CD4-positive, alpha-beta memory T cell (primary cell): ENCODE measurements at regions not wholly inside any gene's neighbourhood (a gene's known extent, or its start where the extent isn't known, plus 50 kb on each side); places are given as distances from the start of the nearest gene placed in this dataset.

ENCODE experiments used
- CTCF ChIA-PET: fragments of 350-600 bp; sonication (Branson Sonifier 250); formaldehyde crosslinking; loops from one replicate; lab custom pipeline; 2021; ENCODE audit warnings: inconsistent platforms; ENCODE audit not compliant: partially characterized antibody; lab: Charles Lee
- POLR2A ChIA-PET: fragments of 350-600 bp; sonication (Branson Sonifier 250); formaldehyde crosslinking; loops from one replicate; lab custom pipeline; 2021; ENCODE audit not compliant: partially characterized antibody; lab: Charles Lee
- DNase-seq, 5 donors: peaks; one replicate each; pipeline versions ENCODE4 v3.0.0 to v3.0.0-alpha.2; 2020 to 2022; ENCODE audit warnings: mixed read lengths in 1 of 5
- H3K27ac ChIP-seq: one replicate; pipeline ENCODE4 v1.7.0; 2013; ENCODE audit warnings: low read depth, low read length
- H3K27me3 ChIP-seq: 2 replicates; pipeline ENCODE4 v1.7.0; 2013; ENCODE audit warnings: mild to moderate bottlenecking, low read length, moderate library complexity; ENCODE audit not compliant: insufficient read depth
- H3K36me3 ChIP-seq: 2 replicates; pipeline ENCODE4 v1.7.0; 2013; ENCODE audit warnings: mild to moderate bottlenecking, low read length, moderate library complexity; ENCODE audit not compliant: insufficient read depth
- H3K4me1 ChIP-seq: 2 replicates; pipeline ENCODE4 v1.7.0; 2013; ENCODE audit warnings: mild to moderate bottlenecking, low read length, moderate library complexity; ENCODE audit not compliant: insufficient read depth
- H3K4me3 ChIP-seq, 2 donors: one replicate each; pipeline ENCODE4 v1.7.0; 2013; ENCODE audit warnings: low read length in 2 of 2, mild to moderate bottlenecking in 1 of 2
- H3K9me3 ChIP-seq, 2 donors: one replicate each; pipeline ENCODE4 v1.7.0; 2013; ENCODE audit warnings: low read length in 2 of 2, control low read depth in 1 of 2; ENCODE audit not compliant: control insufficient read depth in 1 of 2
- H3K27ac Mint-ChIP-seq, 7 donors: one replicate each; pipeline ENCODE4 v1.8.0; 2020 to 2021; ENCODE audit warnings: mixed read lengths in 7 of 7, mild to moderate bottlenecking in 6 of 7, inconsistent platforms in 3 of 7, moderate library complexity in 3 of 7
- H3K27me3 Mint-ChIP-seq, 2 donors: one replicate each; pipeline ENCODE4 v1.8.0; 2020 to 2021; ENCODE audit warnings: mixed read lengths in 2 of 2
- H3K36me3 Mint-ChIP-seq, 2 donors: one replicate each; pipeline ENCODE4 v1.8.0; 2020 to 2021; ENCODE audit warnings: mixed read lengths in 2 of 2, inconsistent platforms in 1 of 2, mild to moderate bottlenecking in 1 of 2
- H3K4me1 Mint-ChIP-seq, 4 donors: one replicate each; pipeline ENCODE4 v1.8.0; 2020 to 2021; ENCODE audit warnings: mixed read lengths in 4 of 4, mild to moderate bottlenecking in 1 of 4
- H3K4me3 Mint-ChIP-seq, 8 donors: one replicate each; pipeline ENCODE4 v1.8.0; 2020 to 2021; ENCODE audit warnings: mixed read lengths in 8 of 8, mild to moderate bottlenecking in 7 of 8, moderate library complexity in 6 of 8, inconsistent platforms in 3 of 8
- H3K9me3 Mint-ChIP-seq, 8 donors: one replicate each; pipeline ENCODE4 v1.8.0; 2020 to 2021; ENCODE audit warnings: mixed read lengths in 8 of 8, mild to moderate bottlenecking in 5 of 8, inconsistent platforms in 3 of 8, moderate library complexity in 1 of 8
- intact Hi-C: fragments of 100-400 bp; cut with micrococcal nuclease; formaldehyde crosslinking; loops from one replicate; pipeline ENCODE4 v1.15.1; 2023

DNA sequence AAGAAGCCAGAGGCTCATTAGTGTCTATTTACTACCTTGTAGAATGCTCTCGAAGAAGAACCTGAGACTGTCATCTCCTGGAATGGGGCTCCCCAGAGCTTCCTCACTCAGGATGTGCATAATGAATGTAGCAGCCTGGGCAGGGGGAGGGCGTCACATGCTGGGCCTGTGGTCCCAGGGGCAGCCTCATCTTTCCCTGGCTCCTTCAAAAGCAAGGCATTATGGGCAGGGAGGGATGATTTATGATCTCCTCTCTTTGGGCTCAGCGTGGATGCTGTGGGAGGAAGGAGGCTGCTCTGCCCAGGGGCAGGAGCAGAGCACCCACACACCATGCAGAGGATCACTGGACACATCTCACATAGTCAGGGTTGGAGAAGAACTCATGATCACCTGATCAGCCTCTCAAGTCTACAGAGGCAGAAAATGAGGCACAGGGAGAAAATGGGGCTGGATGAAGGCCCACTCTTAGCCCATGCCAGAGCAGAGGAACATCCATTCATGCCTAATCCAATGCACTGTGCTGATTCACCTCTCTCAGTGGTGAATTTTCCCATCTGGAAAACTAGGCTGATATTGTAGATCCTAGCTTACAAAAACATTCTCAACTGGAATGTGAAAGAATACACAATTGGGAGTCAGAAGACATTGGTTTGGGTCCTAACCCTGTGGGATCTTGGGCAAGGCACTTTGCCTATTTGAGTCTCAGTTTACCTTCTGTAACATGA lies 173.7 kb downstream of the CARTPT start:
- ChIA-PET CTCF (no interaction called here), POLR2A (no interaction called here)
- Mint-ChIP-seq H3K4me3 (no peak overlapping the region), H3K4me1 (peaks cover 0 to 3% (median under 1%) of the 10 kb centered on the region in 4 donors), H3K9me3 (peaks cover 0 to 4% (median 0%) of the 10 kb centered on the region in 8 donors), H3K27me3 (peaks cover 11 to 35% of the 10 kb centered on the region in 2 donors), H3K36me3 (no peaks in the 10 kb centered on the region), H3K27ac (no peak overlapping the region)
- H3K4me3 ChIP-seq = no peak overlapping the region
- no peaks in the 10 kb centered on the region for H3K9me3 ChIP-seq
- H3K27me3 ChIP-seq = no peaks in the 10 kb centered on the region
- intact Hi-C loops = no loop called here
- H3K4me1 ChIP-seq = no peaks in the 10 kb centered on the region
- H3K27ac ChIP-seq = no peak overlapping the region
- no peak for DNase-seq
- H3K36me3 ChIP-seq = no peaks in the 10 kb centered on the region

DNA sequence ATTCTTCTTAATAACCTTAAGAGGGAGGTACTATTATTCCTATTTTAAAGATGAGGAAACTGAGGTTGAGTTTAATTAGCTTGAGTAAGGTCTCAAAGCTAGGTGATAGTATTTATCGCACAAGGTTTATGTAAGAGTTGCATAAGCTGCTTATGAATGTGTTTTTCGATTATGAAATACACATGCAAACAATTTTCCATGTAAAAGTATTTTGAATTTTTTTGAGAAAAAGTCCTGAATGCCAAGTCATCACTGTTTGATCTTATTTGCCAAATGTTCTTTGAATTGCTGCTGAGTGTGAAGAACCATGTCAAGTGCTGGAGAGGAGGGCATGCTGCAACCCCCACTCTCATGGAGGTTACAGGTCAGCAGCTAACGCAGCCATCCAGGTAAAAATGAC lies 174.4 kb downstream of the CARTPT start:
- H3K4me3 ChIP-seq = no peak overlapping the region
- H3K27me3 ChIP-seq = no peaks in the 10 kb centered on the region
- H3K9me3 ChIP-seq = no peaks in the 10 kb centered on the region
- H3K27ac Mint-ChIP-seq = no peak overlapping the region
- intact Hi-C loops = no loop called here
- H3K27ac ChIP-seq = no peak overlapping the region
- peaks cover 0 to under 1% (median under 1%) of the 10 kb centered on the region in 4 donors for H3K4me1 Mint-ChIP-seq
- no peak for DNase-seq
- CTCF ChIA-PET = interaction anchor here (1.2 kb wide), 1 partner anchor 8 kb away, joined by 3 read pairs; no protein-coding TSS in a partner anchor
- H3K36me3 ChIP-seq = no peaks in the 10 kb centered on the region
- peaks cover 11 to 35% of the 10 kb centered on the region in 2 donors for H3K27me3 Mint-ChIP-seq
- H3K36me3 Mint-ChIP-seq = no peaks in the 10 kb centered on the region
- H3K4me3 Mint-ChIP-seq = no peak overlapping the region
- H3K4me1 ChIP-seq = no peaks in the 10 kb centered on the region
- POLR2A ChIA-PET = no interaction called here
- H3K9me3 Mint-ChIP-seq = peaks cover 0 to 4% (median 0%) of the 10 kb centered on the region in 8 donors

DNA sequence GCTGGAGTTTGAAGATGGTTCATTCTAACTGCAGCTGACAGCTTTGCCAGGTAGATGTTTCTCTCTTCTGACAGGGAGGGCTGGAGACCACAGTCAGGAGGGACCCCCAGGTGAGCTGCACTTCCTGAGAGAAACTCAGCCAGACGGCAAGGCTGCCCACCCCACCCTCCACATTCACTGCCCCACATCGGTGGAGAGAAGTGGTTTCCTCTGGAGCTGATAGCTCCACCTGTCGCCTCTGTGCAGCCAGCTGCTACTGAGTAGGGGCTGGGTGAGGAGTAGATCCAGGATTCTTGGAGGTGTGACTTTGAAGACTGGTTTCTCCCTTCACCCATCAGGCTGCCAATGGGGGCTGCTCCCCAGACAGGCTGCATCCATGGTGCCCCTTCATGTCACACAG lies 175.0 kb downstream of the CARTPT start:
- H3K4me3 Mint-ChIP-seq = no peak overlapping the region
- CTCF ChIA-PET = interaction anchor here (1.2 kb wide), 1 partner anchor 9 kb away, joined by 3 read pairs; no protein-coding TSS in a partner anchor

DNA sequence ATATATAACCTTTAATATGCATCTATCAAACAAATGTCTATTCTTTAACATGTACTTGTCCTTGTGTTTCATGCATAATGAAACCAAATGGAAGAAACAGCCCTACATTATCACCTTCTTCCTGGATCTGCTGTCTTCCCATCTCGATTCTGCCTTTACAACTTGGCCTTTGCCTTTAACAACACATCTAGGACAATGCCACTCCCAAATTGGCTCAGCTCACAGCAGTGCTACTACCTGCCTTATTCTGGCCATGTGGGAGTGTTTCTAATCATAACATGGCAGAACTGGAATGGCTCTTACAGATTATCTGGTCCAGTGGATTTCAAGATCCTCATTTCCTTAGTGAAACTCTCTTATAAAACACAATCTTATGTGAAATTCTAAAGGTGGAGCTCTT lies 176.5 kb downstream of the CARTPT start:
- no peaks in the 10 kb centered on the region for H3K4me1 ChIP-seq
- H3K4me3 Mint-ChIP-seq = no peak overlapping the region
- no peaks in the 10 kb centered on the region for H3K36me3 ChIP-seq
- H3K9me3 Mint-ChIP-seq = peaks cover 0 to 3% (median 0%) of the 10 kb centered on the region in 8 donors
- H3K4me1 Mint-ChIP-seq = no peaks in the 10 kb centered on the region
- intact Hi-C loops = no loop called here
- H3K27ac ChIP-seq = no peak overlapping the region
- no peak overlapping the region for H3K27ac Mint-ChIP-seq
- POLR2A ChIA-PET = no interaction called here
- no peaks in the 10 kb centered on the region for H3K36me3 Mint-ChIP-seq
- H3K27me3 Mint-ChIP-seq = peaks cover 3 to 26% of the 10 kb centered on the region in 2 donors
- H3K4me3 ChIP-seq = no peak overlapping the region
- no peaks in the 10 kb centered on the region for H3K9me3 ChIP-seq
- no peaks in the 10 kb centered on the region for H3K27me3 ChIP-seq
- CTCF ChIA-PET = no interaction called here
- no peak for DNase-seq

More for the DNA sequence above, 175.0 kb downstream of the CARTPT start:
- H3K36me3 Mint-ChIP-seq = no peaks in the 10 kb centered on the region
- H3K27me3 Mint-ChIP-seq = peaks cover 11 to 35% of the 10 kb centered on the region in 2 donors
- no peaks in the 10 kb centered on the region for H3K4me1 Mint-ChIP-seq
- POLR2A ChIA-PET = no interaction called here
- Histone ChIP-seq H3K4me1 (no peaks in the 10 kb centered on the region), H3K9me3 (no peaks in the 10 kb centered on the region), H3K36me3 (no peaks in the 10 kb centered on the region), H3K27me3 (no peaks in the 10 kb centered on the region), H3K4me3 (no peak overlapping the region), H3K27ac (no peak overlapping the region)
- peaks cover 0 to 3% (median 0%) of the 10 kb centered on the region in 8 donors for H3K9me3 Mint-ChIP-seq
- intact Hi-C loops = no loop called here
- no peak for DNase-seq
- no peak overlapping the region for H3K27ac Mint-ChIP-seq

DNA sequence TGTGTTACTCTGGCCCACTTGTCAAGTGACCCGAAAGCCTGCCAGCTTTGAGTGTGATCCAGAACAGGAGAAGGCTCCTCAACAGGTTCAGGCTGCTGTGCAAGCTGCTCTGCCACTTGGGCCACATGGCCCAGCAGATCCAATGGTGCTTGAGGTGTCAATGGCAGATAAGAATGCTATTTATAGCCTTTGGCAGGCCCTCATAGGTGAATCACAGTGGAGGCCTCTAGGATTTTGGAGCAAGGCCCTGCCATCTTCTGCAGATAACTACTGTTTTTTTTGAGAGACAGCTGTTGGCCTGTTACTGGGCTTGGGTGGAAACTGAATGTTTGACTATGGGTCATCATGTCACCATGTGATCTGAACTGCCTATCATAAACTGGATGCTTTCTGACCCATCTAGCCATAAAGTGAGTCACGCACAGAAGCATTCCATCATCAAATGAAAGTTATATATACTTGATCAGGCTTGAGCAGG lies 180.8 kb downstream of the CARTPT start:
- ChIA-PET POLR2A (no interaction called here), CTCF (no interaction called here)
- Histone ChIP-seq H3K27ac (no peak overlapping the region), H3K27me3 (no peaks in the 10 kb centered on the region), H3K9me3 (no peaks in the 10 kb centered on the region), H3K4me3 (no peak overlapping the region), H3K4me1 (no peaks in the 10 kb centered on the region), H3K36me3 (no peaks in the 10 kb centered on the region)
- H3K4me1 Mint-ChIP-seq = no peaks in the 10 kb centered on the region
- intact Hi-C loops = no loop called here
- DNase-seq = no peak
- no peaks in the 10 kb centered on the region for H3K36me3 Mint-ChIP-seq
- peaks cover 1 to 10% of the 10 kb centered on the region in 2 donors for H3K27me3 Mint-ChIP-seq
- no peak overlapping the region for H3K4me3 Mint-ChIP-seq
- no peak overlapping the region for H3K27ac Mint-ChIP-seq
- peaks cover 0 to 3% (median 0%) of the 10 kb centered on the region in 8 donors for H3K9me3 Mint-ChIP-seq

DNA sequence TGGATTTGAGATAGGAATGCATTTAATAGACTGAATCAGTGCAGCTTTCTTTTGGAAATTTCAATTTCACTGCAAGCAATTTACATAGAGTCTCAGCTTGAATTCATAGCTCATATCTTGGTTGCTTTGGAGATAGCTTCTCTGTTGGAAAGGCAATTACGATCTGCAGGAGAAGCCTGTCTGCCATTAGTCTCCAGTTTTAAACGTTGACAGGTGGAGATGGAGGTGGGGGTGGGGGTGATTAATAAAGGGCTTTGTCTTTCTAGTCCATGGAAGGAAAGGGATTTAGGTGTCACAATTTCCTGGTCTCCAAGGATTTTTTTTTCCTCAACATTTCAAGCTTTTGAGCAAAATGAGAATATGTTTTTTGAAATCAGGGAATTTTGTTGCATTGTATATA lies 184.7 kb downstream of the CARTPT start:
- H3K4me1 Mint-ChIP-seq = no peaks in the 10 kb centered on the region
- peaks cover 3 to 9% of the 10 kb centered on the region in 2 donors for H3K27me3 Mint-ChIP-seq
- peaks cover 0 to 2% (median 0%) of the 10 kb centered on the region in 8 donors for H3K9me3 Mint-ChIP-seq
- H3K36me3 Mint-ChIP-seq = no peaks in the 10 kb centered on the region
- ChIA-PET POLR2A (no interaction called here), CTCF (interaction anchor here (1.0 kb wide), 1 partner anchor 22 kb away, joined by 4 read pairs; no protein-coding TSS in a partner anchor)
- Histone ChIP-seq H3K27me3 (no peaks in the 10 kb centered on the region), H3K36me3 (no peaks in the 10 kb centered on the region), H3K9me3 (no peaks in the 10 kb centered on the region), H3K4me1 (no peaks in the 10 kb centered on the region), H3K4me3 (no peak overlapping the region), H3K27ac (no peak overlapping the region)
- no peak for DNase-seq
- H3K4me3 Mint-ChIP-seq = no peak overlapping the region
- H3K27ac Mint-ChIP-seq = no peak overlapping the region
- intact Hi-C loops = no loop called here

DNA sequence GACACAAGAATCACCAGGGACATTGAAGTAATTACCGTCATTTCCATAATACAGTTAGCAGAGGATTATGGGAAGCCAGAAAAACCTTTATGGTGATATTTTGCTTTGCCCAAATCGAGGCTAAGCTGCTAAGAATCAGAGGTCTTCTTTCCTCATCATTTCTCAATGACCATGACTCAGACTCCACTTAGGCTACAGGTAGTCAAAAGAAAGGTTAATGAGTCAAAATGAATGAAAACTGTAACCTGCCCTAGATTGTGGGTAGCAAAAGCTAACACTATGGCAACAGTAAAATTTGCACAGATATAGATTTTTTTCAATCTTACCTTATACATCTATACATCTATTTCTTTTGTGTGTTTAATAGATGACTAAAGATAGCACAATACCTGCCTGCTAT lies 185.8 kb downstream of the CARTPT start:
- Histone ChIP-seq H3K9me3 (no peaks in the 10 kb centered on the region), H3K27me3 (no peaks in the 10 kb centered on the region), H3K27ac (no peak overlapping the region), H3K4me3 (no peak overlapping the region), H3K36me3 (no peaks in the 10 kb centered on the region), H3K4me1 (no peaks in the 10 kb centered on the region)
- Mint-ChIP-seq H3K4me3 (no peak overlapping the region), H3K27me3 (peaks cover 3 to 9% of the 10 kb centered on the region in 2 donors), H3K4me1 (no peaks in the 10 kb centered on the region), H3K9me3 (peaks cover 0 to 2% (median 0%) of the 10 kb centered on the region in 8 donors), H3K36me3 (no peaks in the 10 kb centered on the region), H3K27ac (no peak overlapping the region)
- no peak for DNase-seq
- ChIA-PET POLR2A (no interaction called here), CTCF (no interaction called here)
- intact Hi-C loops = no loop called here
